ENCODE measurements at regions not wholly inside any gene's neighbourhood (a gene's known extent, or its start where the extent isn't known, plus 50 kb on each side); places are given as distances from the start of the nearest gene placed in this dataset.
"Not testable (repeated sequence)": the region's sequence is repeated elsewhere in the genome, so short reads cannot be mapped to it uniquely, and the experiment has no call there.

GRCh38 chr1:223034270-223034798 is 108.7 kb downstream of the TLR5 start:
- peaks cover 87% of the 10 kb centered on the region for H3K4me1 ChIP-seq (ENCODE audit: control insufficient read depth, insufficient read depth, low read length)
- H3K4me3 ChIP-seq (ENCODE audit: low read depth, low read length): no peak overlapping the region
- no peaks in the 10 kb centered on the region for H3K36me3 ChIP-seq (ENCODE audit: control insufficient read depth, insufficient read depth, low read length)
- no peak overlapping the region for H3K27ac ChIP-seq (ENCODE audit: low read depth, low read length)
- H3K9ac ChIP-seq (ENCODE audit: low read length): no peak overlapping the region
- no peaks in the 10 kb centered on the region for H3K9me3 ChIP-seq (ENCODE audit: control insufficient read depth, insufficient read depth, low read depth, low read length)
- H3K27me3 ChIP-seq (ENCODE audit: control insufficient read depth, insufficient read depth, low read length): no peaks in the 10 kb centered on the region

- no peak overlapping the region for H3K27ac ChIP-seq (ENCODE audit: low read depth, low read length)
- H3K9ac ChIP-seq (ENCODE audit: low read length): no peak overlapping the region
- no peaks in the 10 kb centered on the region for H3K9me3 ChIP-seq (ENCODE audit: control insufficient read depth, insufficient read depth, low read depth, low read length)
- H3K4me3 ChIP-seq (ENCODE audit: low read depth, low read length): no peak overlapping the region
- no peaks in the 10 kb centered on the region for H3K27me3 ChIP-seq (ENCODE audit: control insufficient read depth, insufficient read depth, low read length)
- no peaks in the 10 kb centered on the region for H3K36me3 ChIP-seq (ENCODE audit: control insufficient read depth, insufficient read depth, low read length)
- peaks cover 92% of the 10 kb centered on the region for H3K4me1 ChIP-seq (ENCODE audit: control insufficient read depth, insufficient read depth, low read length)
These were observed 107.1 kb downstream of the TLR5 start for GRCh38 chr1:223035724-223036478.

GRCh38 chr1:223036479-223036845 is 106.6 kb downstream of the TLR5 start:
- H3K27ac ChIP-seq (ENCODE audit: low read depth, low read length): no peak overlapping the region
- H3K9me3 ChIP-seq (ENCODE audit: control insufficient read depth, insufficient read depth, low read depth, low read length): no peaks in the 10 kb centered on the region
- H3K4me3 ChIP-seq (ENCODE audit: low read depth, low read length): no peak overlapping the region
- H3K9ac ChIP-seq (ENCODE audit: low read length): no peak overlapping the region
- H3K4me1 ChIP-seq (ENCODE audit: control insufficient read depth, insufficient read depth, low read length): peaks cover 92% of the 10 kb centered on the region
- no peaks in the 10 kb centered on the region for H3K27me3 ChIP-seq (ENCODE audit: control insufficient read depth, insufficient read depth, low read length)
- H3K36me3 ChIP-seq (ENCODE audit: control insufficient read depth, insufficient read depth, low read length): no peaks in the 10 kb centered on the region

- H3K4me1 ChIP-seq (ENCODE audit: control insufficient read depth, insufficient read depth, low read length): peaks cover 83% of the 10 kb centered on the region
- no peak overlapping the region for H3K9ac ChIP-seq (ENCODE audit: low read length)
These were observed 105.2 kb downstream of the TLR5 start for GRCh38 chr1:223037845-223038244.

GRCh38 chr1:223038288-223039006 is 104.6 kb downstream of the TLR5 start:
- Histone ChIP-seq H3K27me3 (ENCODE audit: control insufficient read depth, insufficient read depth, low read length) (no peaks in the 10 kb centered on the region), H3K9ac (ENCODE audit: low read length) (no peak overlapping the region), H3K4me3 (ENCODE audit: low read depth, low read length) (no peak overlapping the region), H3K27ac (ENCODE audit: low read depth, low read length) (no peak overlapping the region), H3K36me3 (ENCODE audit: control insufficient read depth, insufficient read depth, low read length) (no peaks in the 10 kb centered on the region), H3K9me3 (ENCODE audit: control insufficient read depth, insufficient read depth, low read depth, low read length) (no peaks in the 10 kb centered on the region), H3K4me1 (ENCODE audit: control insufficient read depth, insufficient read depth, low read length) (peaks cover 77% of the 10 kb centered on the region)

More at GRCh38 chr1:223037845-223038244, 105.2 kb downstream of the TLR5 start:
- Histone ChIP-seq H3K9me3 (ENCODE audit: control insufficient read depth, insufficient read depth, low read depth, low read length) (no peaks in the 10 kb centered on the region), H3K27ac (ENCODE audit: low read depth, low read length) (no peak overlapping the region), H3K4me3 (ENCODE audit: low read depth, low read length) (no peak overlapping the region), H3K36me3 (ENCODE audit: control insufficient read depth, insufficient read depth, low read length) (no peaks in the 10 kb centered on the region), H3K27me3 (ENCODE audit: control insufficient read depth, insufficient read depth, low read length) (no peaks in the 10 kb centered on the region)

DNA sequence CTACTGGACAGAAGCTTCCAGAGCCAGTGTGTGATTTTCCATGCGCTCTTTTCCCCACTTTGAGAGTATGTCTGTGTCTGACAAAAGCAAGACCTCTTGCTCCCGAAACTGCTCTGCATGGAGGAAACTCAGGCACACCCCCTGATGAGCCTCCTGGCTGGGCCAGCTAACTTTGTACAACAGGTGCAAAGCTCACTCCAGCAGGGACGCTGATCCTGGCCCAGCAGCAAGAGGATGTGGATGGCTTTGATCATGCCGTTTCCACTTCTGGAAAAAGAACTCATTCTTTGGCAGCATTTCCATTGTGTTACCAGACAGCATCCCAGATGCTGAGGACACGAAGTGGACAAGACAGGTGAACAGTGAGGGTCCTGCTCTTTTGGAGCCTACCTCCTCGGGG is 103.1 kb downstream of the TLR5 start:
- Histone ChIP-seq H3K36me3 (ENCODE audit: control insufficient read depth, insufficient read depth, low read length) (no peaks in the 10 kb centered on the region), H3K27me3 (ENCODE audit: control insufficient read depth, insufficient read depth, low read length) (no peaks in the 10 kb centered on the region), H3K9ac (ENCODE audit: low read length) (no peak overlapping the region), H3K4me3 (ENCODE audit: low read depth, low read length) (no peak overlapping the region), H3K9me3 (ENCODE audit: control insufficient read depth, insufficient read depth, low read depth, low read length) (peaks cover 6% of the 10 kb centered on the region; the same call in 1 of the 2 replicates), H3K27ac (ENCODE audit: low read depth, low read length) (no peak overlapping the region), H3K4me1 (ENCODE audit: control insufficient read depth, insufficient read depth, low read length) (peaks cover 63% of the 10 kb centered on the region)

GRCh38 chr1:223041481-223041880 is 101.6 kb downstream of the TLR5 start:
- H3K4me3 ChIP-seq (ENCODE audit: low read depth, low read length): no peak overlapping the region
- H3K27me3 ChIP-seq (ENCODE audit: control insufficient read depth, insufficient read depth, low read length): no peaks in the 10 kb centered on the region
- peak overlapping the region; percentile 47; the same call in 1 of the 2 replicates for H3K27ac ChIP-seq (ENCODE audit: low read depth, low read length)
- H3K4me1 ChIP-seq (ENCODE audit: control insufficient read depth, insufficient read depth, low read length): peaks cover 49% of the 10 kb centered on the region
- no peak overlapping the region for H3K9ac ChIP-seq (ENCODE audit: low read length)
- H3K36me3 ChIP-seq (ENCODE audit: control insufficient read depth, insufficient read depth, low read length): no peaks in the 10 kb centered on the region
- peaks cover 21% of the 10 kb centered on the region for H3K9me3 ChIP-seq (ENCODE audit: control insufficient read depth, insufficient read depth, low read depth, low read length)

DNA sequence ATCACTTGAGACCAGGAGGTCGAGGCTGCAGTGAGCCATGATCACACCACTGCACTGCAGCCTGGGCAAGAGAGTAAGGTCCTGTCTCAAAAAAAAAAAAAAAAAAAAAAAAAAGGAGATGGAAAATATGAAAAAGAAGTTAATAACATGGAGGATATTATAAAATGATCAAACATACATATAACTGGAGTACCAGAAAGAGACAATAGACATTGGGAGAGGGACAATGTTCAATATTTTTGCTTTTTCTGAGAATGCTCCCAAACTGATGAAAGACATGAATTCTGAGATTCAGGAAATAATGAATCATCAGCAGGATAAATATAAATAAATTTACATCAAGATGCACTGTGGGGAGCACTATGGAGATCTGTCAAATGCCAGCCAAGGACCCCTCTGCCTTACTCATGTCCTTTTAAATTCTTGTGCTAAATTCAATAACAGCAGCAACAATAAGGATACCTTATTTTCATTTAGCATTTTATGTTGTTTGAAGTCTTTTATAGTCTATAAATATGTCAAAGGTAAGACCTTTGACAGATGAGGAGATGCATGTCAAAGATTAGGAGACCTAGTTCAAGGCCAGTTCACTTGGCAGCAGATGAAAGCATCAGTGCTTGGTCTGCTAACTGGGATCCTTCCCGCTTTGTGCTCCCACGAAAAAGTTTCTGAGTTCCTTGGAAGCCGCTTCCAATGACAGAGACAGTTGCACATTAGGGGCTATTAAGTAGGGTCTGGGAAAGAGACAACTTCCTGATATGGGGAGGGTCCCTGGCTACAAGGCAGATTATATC is 97.7 kb downstream of the TLR5 start:
- Histone ChIP-seq H3K4me1 (ENCODE audit: control insufficient read depth, insufficient read depth, low read length) (peaks cover 14% of the 10 kb centered on the region), H3K36me3 (ENCODE audit: control insufficient read depth, insufficient read depth, low read length) (peaks cover 17% of the 10 kb centered on the region), H3K27me3 (ENCODE audit: control insufficient read depth, insufficient read depth, low read length) (no peaks in the 10 kb centered on the region), H3K9ac (ENCODE audit: low read length) (no peak overlapping the region), H3K27ac (ENCODE audit: low read depth, low read length) (no peak overlapping the region), H3K9me3 (ENCODE audit: control insufficient read depth, insufficient read depth, low read depth, low read length) (peaks cover 32% of the 10 kb centered on the region), H3K4me3 (ENCODE audit: low read depth, low read length) (no peak overlapping the region)

- Histone ChIP-seq H3K4me3 (ENCODE audit: low read depth, low read length) (no peak overlapping the region), H3K9ac (ENCODE audit: low read length) (no peak overlapping the region), H3K4me1 (ENCODE audit: control insufficient read depth, insufficient read depth, low read length) (peaks cover 9% of the 10 kb centered on the region), H3K27me3 (ENCODE audit: control insufficient read depth, insufficient read depth, low read length) (no peaks in the 10 kb centered on the region), H3K9me3 (ENCODE audit: control insufficient read depth, insufficient read depth, low read depth, low read length) (peaks cover 32% of the 10 kb centered on the region), H3K36me3 (ENCODE audit: control insufficient read depth, insufficient read depth, low read length) (peaks cover 17% of the 10 kb centered on the region), H3K27ac (ENCODE audit: low read depth, low read length) (no peak overlapping the region)
These were observed 97.0 kb downstream of the TLR5 start for GRCh38 chr1:223046011-223046410.

- H3K4me3 ChIP-seq (ENCODE audit: low read depth, low read length); H3K27me3 ChIP-seq (ENCODE audit: control insufficient read depth, insufficient read depth, low read length); H3K9ac ChIP-seq (ENCODE audit: low read length); H3K4me1 ChIP-seq (ENCODE audit: control insufficient read depth, insufficient read depth, low read length); H3K27ac ChIP-seq (ENCODE audit: low read depth, low read length): not testable (repeated sequence)
- Histone ChIP-seq H3K9me3 (ENCODE audit: control insufficient read depth, insufficient read depth, low read depth, low read length) (peaks cover 32% of the 10 kb centered on the region), H3K36me3 (ENCODE audit: control insufficient read depth, insufficient read depth, low read length) (peaks cover 17% of the 10 kb centered on the region)
These were observed 96.6 kb downstream of the TLR5 start for GRCh38 chr1:223046463-223046862.

All from HUES6 (cell line).